Liver (tissue), 3 donors: ENCODE measurements at regions not wholly inside any gene's neighbourhood (a gene's known extent, or its start where the extent isn't known, plus 50 kb on each side); places are given as distances from the start of the nearest gene placed in this dataset.

Experiments used
- CTCF ChIP-seq: fragments of 150-350 bp; IDR thresholded peaks from 2 replicates; pipeline ENCODE4 v1.5.1; 2017; ENCODE audit warnings: improper control_type of control experiment, low read depth, low read length; ENCODE audit not compliant: missing input control
- EGR1 ChIP-seq, 2 donors: IDR thresholded peaks; 2 replicates each; pipeline ENCODE4 v1.6.1; 2016 to 2018; ENCODE audit warnings: antibody characterized with exemption in 2 of 2, low read depth in 2 of 2
- FOXA1 ChIP-seq: IDR thresholded peaks from 2 replicates; pipeline ENCODE4 v1.6.1; 2016; ENCODE audit warnings: antibody characterized with exemption
- GABPA ChIP-seq, 2 donors: IDR thresholded peaks in 1 of 2; conservative IDR thresholded peaks in 1 of 2; 2 replicates each; pipeline ENCODE4 v1.6.1; 2016; ENCODE audit warnings: antibody characterized with exemption in 2 of 2, mild to moderate bottlenecking in 1 of 2, moderate library complexity in 1 of 2
- MAX ChIP-seq: IDR thresholded peaks from 2 replicates; pipeline ENCODE4 v1.6.1; 2016; ENCODE audit warnings: antibody characterized with exemption
- RAD21 ChIP-seq, 2 donors: IDR thresholded peaks; 2 replicates each; pipeline ENCODE4 v1.6.1; 2016; ENCODE audit warnings: antibody characterized with exemption in 2 of 2, mild to moderate bottlenecking in 2 of 2
- REST ChIP-seq: IDR thresholded peaks from 2 replicates; pipeline ENCODE4 v1.6.1; 2016; ENCODE audit warnings: antibody characterized with exemption, mild to moderate bottlenecking
- RXRA ChIP-seq, 2 donors: IDR thresholded peaks; 2 replicates each; pipeline ENCODE4 v1.6.1; 2017 to 2018; ENCODE audit warnings: antibody characterized with exemption in 2 of 2, mild to moderate bottlenecking in 1 of 2
- SP1 ChIP-seq: IDR thresholded peaks from 2 replicates; pipeline ENCODE4 v1.6.1; 2018; ENCODE audit warnings: antibody characterized with exemption, mild to moderate bottlenecking
- ZBTB33 ChIP-seq: IDR thresholded peaks from 2 replicates; pipeline ENCODE4 v1.6.1; 2016; ENCODE audit warnings: antibody characterized with exemption
- donor health status: healthy.
- donor health status: healthy.

- TF ChIP-seq FOXA1, result no peak
- TF ChIP-seq CTCF, result no peak
- TF ChIP-seq ZBTB33, result no peak
- TF ChIP-seq MAX, result no peak
- no peak for TF ChIP-seq SP1
- no peak for TF ChIP-seq RAD21 (IDR thresholded peaks at IDR 0.05)
- TF ChIP-seq EGR1 (IDR thresholded peaks at IDR 0.05; ENCODE audit: low read depth in 2 of 2), result no peak
- no peak for TF ChIP-seq RXRA (IDR thresholded peaks at IDR 0.05)
- no peak for TF ChIP-seq GABPA (IDR thresholded peaks at IDR 0.05 in 1 of 2, conservative IDR thresholded peaks at IDR 0.05 in 1 of 2)
- TF ChIP-seq REST, result no peak
Measured at GRCh38 chr3:168396861-168397260, 301.1 kb upstream of the GOLIM4 start.
